ENCODE measurements at regions not wholly inside any gene's neighbourhood (a gene's known extent, or its start where the extent isn't known, plus 50 kb on each side); places are given as distances from the start of the nearest gene placed in this dataset.

DNA sequence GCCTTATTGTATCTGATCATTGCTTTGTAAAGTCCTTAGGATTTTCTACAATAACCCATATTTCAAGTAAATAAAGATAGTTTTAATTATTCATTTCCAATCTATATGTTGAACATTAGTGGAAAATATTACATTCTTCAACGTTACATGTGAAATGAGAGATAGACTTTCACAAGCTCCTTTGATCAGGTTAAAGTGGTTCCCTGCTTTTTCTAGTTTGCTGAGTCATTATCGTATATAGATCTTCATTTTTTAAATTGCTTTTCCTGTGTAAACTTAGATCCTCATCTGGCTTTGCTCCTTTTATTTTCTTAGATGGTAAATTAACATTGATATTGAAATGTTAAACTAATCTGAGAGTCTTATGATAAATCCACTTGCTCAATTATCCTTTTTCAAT is 599.0 kb downstream of the TRAM1L1 start:
- Histone ChIP-seq H3K9me3 (no peaks in the 10 kb centered on the region), H3K4me1 (ENCODE audit: low read depth) (no peaks in the 10 kb centered on the region), H3K4me3 (no peak overlapping the region), H3K36me3 (ENCODE audit: low read depth) (no peaks in the 10 kb centered on the region)
- TF ChIP-seq, protein P1, sequence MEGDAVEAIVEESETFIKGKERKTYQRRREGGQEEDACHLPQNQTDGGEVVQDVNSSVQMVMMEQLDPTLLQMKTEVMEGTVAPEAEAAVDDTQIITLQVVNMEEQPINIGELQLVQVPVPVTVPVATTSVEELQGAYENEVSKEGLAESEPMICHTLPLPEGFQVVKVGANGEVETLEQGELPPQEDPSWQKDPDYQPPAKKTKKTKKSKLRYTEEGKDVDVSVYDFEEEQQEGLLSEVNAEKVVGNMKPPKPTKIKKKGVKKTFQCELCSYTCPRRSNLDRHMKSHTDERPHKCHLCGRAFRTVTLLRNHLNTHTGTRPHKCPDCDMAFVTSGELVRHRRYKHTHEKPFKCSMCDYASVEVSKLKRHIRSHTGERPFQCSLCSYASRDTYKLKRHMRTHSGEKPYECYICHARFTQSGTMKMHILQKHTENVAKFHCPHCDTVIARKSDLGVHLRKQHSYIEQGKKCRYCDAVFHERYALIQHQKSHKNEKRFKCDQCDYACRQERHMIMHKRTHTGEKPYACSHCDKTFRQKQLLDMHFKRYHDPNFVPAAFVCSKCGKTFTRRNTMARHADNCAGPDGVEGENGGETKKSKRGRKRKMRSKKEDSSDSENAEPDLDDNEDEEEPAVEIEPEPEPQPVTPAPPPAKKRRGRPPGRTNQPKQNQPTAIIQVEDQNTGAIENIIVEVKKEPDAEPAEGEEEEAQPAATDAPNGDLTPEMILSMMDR (IDR thresholded peaks at IDR 0.05) = no peak
- intact Hi-C loops (cut with DNase I, micrococcal nuclease) = no loop called here
- DNase-seq (no peak), ATAC-seq (no peak)

GRCh38 chr4:116480546-116480945 is 604.8 kb downstream of the TRAM1L1 start:
- TF ChIP-seq, protein P1 (IDR thresholded peaks at IDR 0.05) = no peak
- intact Hi-C loops (cut with DNase I, micrococcal nuclease) = no loop called here
- no peak for ATAC-seq

DNA sequence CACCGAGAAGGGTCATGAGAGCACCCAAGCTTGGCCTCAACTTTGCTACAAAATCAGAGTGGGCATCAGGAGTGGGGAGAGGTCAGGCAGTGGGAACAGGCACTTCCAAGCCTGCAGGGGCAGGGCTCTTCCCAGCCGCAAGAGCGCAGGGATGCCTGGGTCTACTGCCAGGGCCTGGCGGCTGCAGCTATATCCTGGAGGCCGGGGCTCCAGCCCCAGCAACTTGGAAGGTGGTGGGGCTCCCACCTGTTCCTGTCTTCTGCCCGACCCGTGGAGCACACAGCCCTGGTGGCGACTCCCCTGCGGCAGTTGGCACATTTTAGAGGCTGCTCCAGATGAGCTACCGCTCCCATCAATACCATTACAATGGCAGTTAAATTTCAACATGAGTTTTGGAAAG is 607.0 kb downstream of the TRAM1L1 start:
- Histone ChIP-seq H3K36me3 (ENCODE audit: low read depth) (no peaks in the 10 kb centered on the region), H3K9me3 (no peaks in the 10 kb centered on the region), H3K4me1 (ENCODE audit: low read depth) (no peaks in the 10 kb centered on the region), H3K4me3 (no peak overlapping the region)
- intact Hi-C loops (cut with DNase I, micrococcal nuclease) = no loop called here
- no peak for ATAC-seq
- DNase-seq = peak in 1 of 3 donors; percentile 39
- TF ChIP-seq, protein P1 (IDR thresholded peaks at IDR 0.05) = no peak

More at GRCh38 chr4:116480546-116480945, 604.8 kb downstream of the TRAM1L1 start:
- Histone ChIP-seq H3K9me3 (no peaks in the 10 kb centered on the region), H3K4me1 (ENCODE audit: low read depth) (no peaks in the 10 kb centered on the region), H3K4me3 (no peak overlapping the region), H3K36me3 (ENCODE audit: low read depth) (no peaks in the 10 kb centered on the region)
- DNase-seq = no peak

GRCh38 chr4:116469582-116469981 is 615.8 kb downstream of the TRAM1L1 start:
- TF ChIP-seq, protein P1 (IDR thresholded peaks at IDR 0.05) = no peak

DNA sequence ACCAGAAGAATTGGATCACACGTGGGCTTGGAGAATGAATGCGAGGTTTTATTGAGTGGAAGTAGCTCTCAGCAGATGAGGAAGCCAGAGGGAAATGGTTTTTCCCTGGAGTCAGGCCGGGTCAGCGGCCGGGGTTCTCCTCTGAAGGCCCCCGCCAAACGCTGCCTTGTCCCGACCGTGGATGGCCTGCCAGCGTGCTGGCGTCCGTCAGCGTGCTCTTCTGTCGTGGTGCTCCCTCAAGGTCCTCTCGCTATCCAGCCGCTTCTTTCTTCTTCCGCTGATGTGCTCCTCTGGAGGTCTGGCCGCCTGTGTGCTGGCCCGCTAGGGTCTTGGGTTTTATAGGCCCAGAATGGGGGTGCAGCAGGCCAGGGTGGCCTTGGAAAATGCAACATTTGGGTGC is 632.2 kb downstream of the TRAM1L1 start:
- Histone ChIP-seq H3K36me3 (ENCODE audit: low read depth) (no peaks in the 10 kb centered on the region), H3K4me3 (no peak overlapping the region)
- intact Hi-C loops (cut with DNase I, micrococcal nuclease) = no loop called here

More at GRCh38 chr4:116469582-116469981, 615.8 kb downstream of the TRAM1L1 start:
- Histone ChIP-seq H3K4me3 (no peak overlapping the region), H3K36me3 (ENCODE audit: low read depth) (no peaks in the 10 kb centered on the region), H3K4me1 (ENCODE audit: low read depth) (no peaks in the 10 kb centered on the region), H3K9me3 (no peaks in the 10 kb centered on the region)
- intact Hi-C loops (cut with DNase I, micrococcal nuclease) = no loop called here
- no peak for DNase-seq
- no peak for ATAC-seq

More for the DNA sequence above, 632.2 kb downstream of the TRAM1L1 start:
- no peaks in the 10 kb centered on the region for H3K4me1 ChIP-seq (ENCODE audit: low read depth)
- TF ChIP-seq, protein P1 (IDR thresholded peaks at IDR 0.05) = no peak
- no peak for ATAC-seq
- H3K9me3 ChIP-seq = no peaks in the 10 kb centered on the region
- DNase-seq = no peak

All from mucosa of descending colon (tissue), 3 donors.